Stimulated activated naive CD8-positive, alpha-beta T cell treated with anti-CD3 and anti-CD28 coated beads, Interleukin-15, Interleukin-2, amounts not matched to agents 100 ng/mL and 50 ng/mL, for 24 hours (primary cell): ENCODE measurements at regions not wholly inside any gene's neighbourhood (a gene's known extent, or its start where the extent isn't known, plus 50 kb on each side); places are given as distances from the start of the nearest gene placed in this dataset.
"Not testable (repeated sequence)": the region's sequence is repeated elsewhere in the genome, so short reads cannot be mapped to it uniquely, and the experiment has no call there.

Experiments
- H3K27ac Mint-ChIP-seq: one replicate; pipeline ENCODE4 v1.8.0; 2021; ENCODE audit warnings: mild to moderate bottlenecking, mixed read lengths
- H3K27me3 Mint-ChIP-seq: one replicate; pipeline ENCODE4 v1.8.0; 2021; ENCODE audit warnings: mixed read lengths
- H3K36me3 Mint-ChIP-seq: one replicate; pipeline ENCODE4 v1.8.0; 2021; ENCODE audit warnings: low read depth, mixed read lengths
- H3K4me1 Mint-ChIP-seq: one replicate; pipeline ENCODE4 v1.8.0; 2021; ENCODE audit warnings: low read depth, mixed read lengths
- H3K4me3 Mint-ChIP-seq: one replicate; pipeline ENCODE4 v1.8.0; 2021; ENCODE audit warnings: mild to moderate bottlenecking, mixed read lengths
- H3K9me3 Mint-ChIP-seq: one replicate; pipeline ENCODE4 v1.8.0; 2021; ENCODE audit warnings: mixed read lengths

- peaks cover under 1% of the 10 kb centered on the region for H3K27me3 Mint-ChIP-seq
- H3K27ac Mint-ChIP-seq: no peak overlapping the region
- H3K4me1 Mint-ChIP-seq: no peaks in the 10 kb centered on the region
- H3K36me3 Mint-ChIP-seq: no peaks in the 10 kb centered on the region
- no peak overlapping the region for H3K4me3 Mint-ChIP-seq
- no peaks in the 10 kb centered on the region for H3K9me3 Mint-ChIP-seq
These were observed 110.3 kb upstream of the MAP3K4 start for GRCh38 chr6:160881148-160881808.

DNA sequence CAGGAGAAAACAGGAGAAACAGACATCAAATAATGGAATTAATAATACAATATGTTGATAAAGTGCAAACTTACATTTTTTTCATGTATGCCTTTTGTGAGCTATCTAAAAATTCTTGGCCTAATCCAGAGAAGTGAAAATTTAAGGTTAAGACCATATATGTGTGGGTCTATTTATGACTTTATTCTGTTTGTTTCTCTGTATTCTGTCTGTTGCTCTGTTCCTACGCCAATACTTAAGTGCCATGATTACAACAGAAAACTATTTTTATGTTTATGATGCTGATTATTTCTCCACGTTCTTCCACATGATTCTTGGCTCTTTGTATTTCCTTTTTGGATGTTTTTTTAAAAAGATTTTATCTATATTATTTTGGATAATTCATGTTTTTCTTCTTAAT lies 109.6 kb upstream of the MAP3K4 start:
- Mint-ChIP-seq H3K9me3 (no peaks in the 10 kb centered on the region), H3K4me3 (no peak overlapping the region), H3K27me3 (peaks cover 2% of the 10 kb centered on the region), H3K27ac (no peak overlapping the region), H3K36me3 (no peaks in the 10 kb centered on the region), H3K4me1 (no peaks in the 10 kb centered on the region)

DNA sequence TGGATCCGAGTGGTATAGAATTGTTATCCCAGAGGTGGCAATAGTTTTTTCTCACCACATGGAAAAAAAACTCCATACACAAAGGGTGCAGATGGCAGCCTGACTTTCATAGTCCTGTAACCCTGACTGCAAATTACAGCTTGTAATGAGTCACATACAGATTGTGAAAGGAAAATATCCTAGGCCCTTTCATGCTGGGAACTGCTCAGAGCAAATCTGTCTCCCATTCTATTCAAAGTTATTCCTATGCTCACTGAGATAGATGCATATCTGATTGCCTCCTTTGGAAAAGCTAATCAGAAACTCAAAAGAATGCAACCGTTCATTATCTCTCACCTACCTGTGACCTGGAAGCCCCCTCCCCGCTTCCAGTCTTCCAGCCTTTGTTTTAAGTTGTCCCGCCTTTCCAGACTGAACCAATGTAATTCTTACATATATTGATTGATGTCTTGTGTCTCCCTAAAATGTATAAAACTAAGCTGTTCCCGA lies 108.7 kb upstream of the MAP3K4 start:
- no peak overlapping the region for H3K4me3 Mint-ChIP-seq
- no peaks in the 10 kb centered on the region for H3K36me3 Mint-ChIP-seq
- H3K9me3 Mint-ChIP-seq: peaks cover 3% of the 10 kb centered on the region
- peaks cover 2% of the 10 kb centered on the region for H3K27me3 Mint-ChIP-seq
- no peak overlapping the region for H3K27ac Mint-ChIP-seq
- no peaks in the 10 kb centered on the region for H3K4me1 Mint-ChIP-seq

GRCh38 chr6:160883560-160883959 lies 108.0 kb upstream of the MAP3K4 start:
- Mint-ChIP-seq H3K4me1 (no peaks in the 10 kb centered on the region), H3K27ac (no peak overlapping the region), H3K27me3 (peaks cover 2% of the 10 kb centered on the region), H3K4me3 (no peak overlapping the region), H3K9me3 (peaks cover 3% of the 10 kb centered on the region), H3K36me3 (no peaks in the 10 kb centered on the region)

DNA sequence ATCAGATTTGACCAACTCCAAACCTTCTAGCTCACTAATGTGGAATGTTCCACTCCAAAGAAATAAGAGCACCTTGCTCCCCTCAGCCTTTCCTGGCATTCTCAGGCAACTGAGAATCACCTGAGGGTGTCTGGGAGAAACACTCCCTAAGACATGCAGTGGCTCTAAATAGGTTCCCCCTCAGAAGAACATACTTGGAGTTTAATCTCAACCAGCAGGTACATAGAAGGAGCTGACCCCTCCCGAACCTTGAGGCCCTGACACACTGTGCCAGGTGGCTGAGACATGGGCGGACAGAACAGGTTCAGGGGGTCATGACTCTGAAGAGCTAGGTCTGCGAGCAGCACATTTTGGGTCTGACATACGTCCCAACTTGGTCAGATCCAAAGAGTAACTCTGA lies 107.6 kb upstream of the MAP3K4 start:
- no peak overlapping the region for H3K27ac Mint-ChIP-seq
- H3K36me3 Mint-ChIP-seq: no peaks in the 10 kb centered on the region
- peaks cover 3% of the 10 kb centered on the region for H3K9me3 Mint-ChIP-seq
- no peak overlapping the region for H3K4me3 Mint-ChIP-seq
- peaks cover 2% of the 10 kb centered on the region for H3K27me3 Mint-ChIP-seq
- no peaks in the 10 kb centered on the region for H3K4me1 Mint-ChIP-seq

DNA sequence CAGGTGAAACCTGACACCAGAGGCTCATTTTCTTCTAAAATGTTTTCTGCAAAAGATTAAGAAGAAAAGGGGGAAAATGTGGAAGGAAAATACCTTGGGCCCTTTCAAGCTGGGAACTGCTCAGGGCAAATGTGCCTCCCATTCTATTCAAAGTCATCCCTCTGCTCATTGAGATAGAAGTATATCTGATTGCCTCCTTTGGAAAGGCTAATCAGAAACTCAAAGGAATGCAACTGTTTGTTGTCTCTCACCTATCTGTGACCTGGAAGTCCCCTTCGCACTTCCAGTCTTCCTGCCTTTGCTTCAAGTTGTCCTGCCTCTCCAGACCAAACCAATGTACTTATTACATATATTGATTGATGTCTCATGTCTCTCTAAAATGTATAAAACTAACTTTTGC lies 102.4 kb upstream of the MAP3K4 start:
- H3K27me3 Mint-ChIP-seq, H3K4me3 Mint-ChIP-seq, H3K4me1 Mint-ChIP-seq, H3K27ac Mint-ChIP-seq, H3K9me3 Mint-ChIP-seq, H3K36me3 Mint-ChIP-seq: not testable (repeated sequence)

DNA sequence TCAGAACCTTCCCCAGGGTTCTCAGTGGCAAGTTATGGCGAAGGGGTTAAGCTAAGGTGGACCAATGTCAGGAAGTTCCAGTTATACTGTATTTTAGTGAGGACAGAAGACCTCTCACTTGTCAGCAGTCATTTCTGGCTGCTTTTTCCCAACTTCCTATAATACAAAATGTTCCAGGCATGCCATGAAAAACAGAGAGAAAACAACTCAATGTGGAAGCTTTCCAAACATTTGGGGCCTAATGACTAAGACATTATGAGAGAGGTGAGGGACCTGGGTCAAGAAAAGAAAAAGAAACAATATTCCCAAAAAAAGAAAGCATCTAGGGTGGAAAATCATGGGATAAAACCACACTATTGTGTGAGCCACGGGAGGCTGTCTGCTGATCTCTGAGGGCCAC lies 99.9 kb upstream of the MAP3K4 start:
- H3K36me3 Mint-ChIP-seq: no peaks in the 10 kb centered on the region
- no peaks in the 10 kb centered on the region for H3K4me1 Mint-ChIP-seq
- no peak overlapping the region for H3K4me3 Mint-ChIP-seq
- H3K27ac Mint-ChIP-seq: no peak overlapping the region
- peaks cover 3% of the 10 kb centered on the region for H3K9me3 Mint-ChIP-seq
- peaks cover 12% of the 10 kb centered on the region for H3K27me3 Mint-ChIP-seq

GRCh38 chr6:160895562-160895961 lies 96.0 kb upstream of the MAP3K4 start:
- Mint-ChIP-seq H3K27ac (no peak overlapping the region), H3K4me3 (no peak overlapping the region), H3K4me1 (no peaks in the 10 kb centered on the region), H3K36me3 (no peaks in the 10 kb centered on the region), H3K9me3 (no peaks in the 10 kb centered on the region), H3K27me3 (peaks cover 16% of the 10 kb centered on the region)

GRCh38 chr6:160899671-160900430 lies 91.7 kb upstream of the MAP3K4 start:
- H3K36me3 Mint-ChIP-seq: no peaks in the 10 kb centered on the region
- no peaks in the 10 kb centered on the region for H3K9me3 Mint-ChIP-seq
- H3K27me3 Mint-ChIP-seq: peaks cover 23% of the 10 kb centered on the region
- no peaks in the 10 kb centered on the region for H3K4me1 Mint-ChIP-seq
- no peak overlapping the region for H3K4me3 Mint-ChIP-seq
- no peak overlapping the region for H3K27ac Mint-ChIP-seq

DNA sequence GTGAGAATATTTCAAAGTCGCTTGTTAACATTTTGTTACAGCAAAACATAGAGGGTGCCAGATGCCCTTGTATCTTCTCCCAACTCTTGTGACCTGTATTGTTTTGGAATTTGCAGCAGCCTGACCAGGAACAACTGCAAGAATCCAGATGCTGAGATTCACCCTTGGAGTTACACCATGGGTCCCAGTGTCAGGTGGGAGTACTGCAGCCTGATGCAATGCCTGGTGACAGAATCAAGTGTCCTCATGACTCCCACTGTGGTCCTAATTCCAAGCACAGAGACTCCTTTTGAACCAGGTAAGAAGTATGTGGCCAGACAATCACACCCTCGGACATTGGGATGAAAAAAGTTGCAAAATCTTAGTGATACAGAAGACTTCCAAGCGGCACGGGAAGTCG lies 79.6 kb upstream of the MAP3K4 start:
- H3K9me3 Mint-ChIP-seq: peaks cover 13% of the 10 kb centered on the region
- H3K27me3 Mint-ChIP-seq: peaks cover 7% of the 10 kb centered on the region
- no peak overlapping the region for H3K27ac Mint-ChIP-seq
- H3K36me3 Mint-ChIP-seq: no peaks in the 10 kb centered on the region
- no peak overlapping the region for H3K4me3 Mint-ChIP-seq
- no peaks in the 10 kb centered on the region for H3K4me1 Mint-ChIP-seq

DNA sequence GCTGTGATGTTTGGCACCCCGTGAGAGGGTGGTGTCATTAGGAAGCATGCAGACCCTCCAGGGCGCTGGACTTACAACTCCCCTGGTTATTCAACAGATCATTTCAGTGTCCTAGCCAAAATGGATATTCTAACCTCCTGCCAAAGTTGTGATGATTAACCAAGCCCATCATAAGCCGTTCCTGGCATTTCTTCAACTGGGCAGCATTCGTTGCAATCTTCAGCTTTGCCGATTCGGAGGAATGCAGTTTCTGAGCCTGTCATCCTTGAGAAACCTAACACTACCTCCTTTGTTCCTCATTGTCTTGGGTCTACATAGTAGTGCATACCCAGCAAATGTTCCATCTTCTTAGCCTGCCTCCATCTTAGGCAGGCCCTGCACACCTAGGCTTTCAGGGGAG lies 79.2 kb upstream of the MAP3K4 start:
- Mint-ChIP-seq H3K27ac (no peak overlapping the region), H3K4me1 (no peaks in the 10 kb centered on the region), H3K27me3 (peaks cover 7% of the 10 kb centered on the region), H3K9me3 (peaks cover 13% of the 10 kb centered on the region), H3K36me3 (no peaks in the 10 kb centered on the region), H3K4me3 (no peak overlapping the region)

DNA sequence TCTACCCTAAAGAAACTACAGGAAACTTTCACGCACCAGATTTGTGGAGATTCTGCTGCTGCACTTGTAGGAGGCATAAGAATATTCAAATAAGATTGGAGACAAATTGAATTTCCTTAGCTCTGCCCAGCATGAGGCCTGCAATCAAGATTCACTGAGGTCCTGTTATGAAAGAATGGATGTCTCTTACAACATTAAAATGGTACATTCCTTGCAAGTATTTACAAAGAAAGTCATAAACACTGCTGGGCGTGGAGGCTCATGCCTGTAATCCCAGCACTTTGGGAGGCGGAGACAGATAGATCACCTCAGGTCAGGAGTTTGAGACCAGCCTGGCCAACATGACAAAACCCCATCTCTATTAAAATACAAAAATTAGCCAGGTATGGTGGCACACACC lies 74.0 kb upstream of the MAP3K4 start:
- Mint-ChIP-seq H3K9me3 (peaks cover 8% of the 10 kb centered on the region), H3K4me1 (no peaks in the 10 kb centered on the region), H3K4me3 (no peak overlapping the region), H3K36me3 (no peaks in the 10 kb centered on the region), H3K27me3 (peaks cover 9% of the 10 kb centered on the region), H3K27ac (no peak overlapping the region)

DNA sequence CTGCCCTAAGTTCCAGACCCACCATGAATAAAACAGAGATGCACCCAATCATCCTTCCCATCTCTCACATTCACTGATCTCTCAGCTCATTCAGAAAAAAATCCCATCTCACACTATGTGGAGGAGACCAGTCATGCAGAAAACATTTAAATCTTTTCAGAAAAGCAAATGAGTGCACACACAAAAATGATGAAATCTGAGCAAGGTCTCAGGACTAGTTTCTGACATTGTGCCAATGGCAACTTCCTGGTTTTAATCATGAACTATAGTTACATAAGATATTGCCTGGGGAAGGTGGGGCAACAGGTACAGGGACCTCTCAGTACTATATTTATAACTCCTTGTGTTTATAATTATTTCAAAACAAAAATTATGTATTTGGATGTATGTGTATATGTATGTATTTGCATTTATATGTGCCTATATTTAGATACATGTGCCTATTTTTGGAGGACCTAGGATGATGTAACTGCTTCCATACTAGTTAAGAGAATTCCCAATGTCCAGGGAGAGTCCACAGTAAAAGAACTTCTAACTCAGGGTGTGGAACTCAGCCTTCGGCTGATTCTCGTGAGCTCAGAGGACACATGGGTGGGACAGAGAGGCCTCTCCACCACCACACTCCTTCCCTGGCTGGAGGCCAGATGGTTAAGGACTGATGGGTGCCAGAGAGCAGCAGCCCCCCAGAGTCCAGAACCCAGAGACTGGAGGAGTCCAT lies 71.7 kb upstream of the MAP3K4 start:
- Mint-ChIP-seq H3K4me3 (no peak overlapping the region), H3K9me3 (no peaks in the 10 kb centered on the region), H3K4me1 (no peaks in the 10 kb centered on the region), H3K36me3 (no peaks in the 10 kb centered on the region), H3K27me3 (peaks cover 9% of the 10 kb centered on the region), H3K27ac (no peak overlapping the region)

GRCh38 chr6:160921095-160921494 lies 70.5 kb upstream of the MAP3K4 start:
- Mint-ChIP-seq H3K4me3 (no peak overlapping the region), H3K36me3 (no peaks in the 10 kb centered on the region), H3K9me3 (no peaks in the 10 kb centered on the region), H3K27ac (no peak overlapping the region), H3K27me3 (peaks cover 15% of the 10 kb centered on the region), H3K4me1 (no peaks in the 10 kb centered on the region)
